HS-27A (cell line): ENCODE measurements at regions not wholly inside any gene's neighbourhood (a gene's known extent, or its start where the extent isn't known, plus 50 kb on each side); places are given as distances from the start of the nearest gene placed in this dataset.
"Not testable (repeated sequence)": the region's sequence is repeated elsewhere in the genome, so short reads cannot be mapped to it uniquely, and the experiment has no call there.

Experiments
- DNase-seq: peaks from one replicate; pipeline ENCODE4 v3.0.0-alpha.2; 2012; ENCODE audit warnings: low read depth, missing footprints

DNA sequence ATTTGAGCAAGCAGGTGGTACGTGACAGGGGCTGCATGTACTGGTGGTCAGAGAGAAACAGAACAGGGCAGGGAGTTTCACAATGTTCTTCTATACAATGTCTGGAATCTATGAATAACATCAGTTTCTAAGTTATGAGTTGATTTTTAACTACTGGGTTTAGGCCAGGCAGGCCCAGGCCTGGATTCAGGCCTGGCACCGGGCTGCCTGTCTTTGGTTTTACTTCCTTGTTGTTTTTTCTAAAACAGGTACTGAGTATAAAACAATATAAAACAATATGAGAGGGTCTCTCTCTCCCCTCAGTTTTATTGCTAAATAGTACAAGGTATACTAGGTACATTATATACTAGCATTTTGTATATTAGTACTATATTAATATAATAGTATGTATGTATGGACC is 742.7 kb upstream of the FAT3 start:
- not testable (repeated sequence) for DNase-seq

DNA sequence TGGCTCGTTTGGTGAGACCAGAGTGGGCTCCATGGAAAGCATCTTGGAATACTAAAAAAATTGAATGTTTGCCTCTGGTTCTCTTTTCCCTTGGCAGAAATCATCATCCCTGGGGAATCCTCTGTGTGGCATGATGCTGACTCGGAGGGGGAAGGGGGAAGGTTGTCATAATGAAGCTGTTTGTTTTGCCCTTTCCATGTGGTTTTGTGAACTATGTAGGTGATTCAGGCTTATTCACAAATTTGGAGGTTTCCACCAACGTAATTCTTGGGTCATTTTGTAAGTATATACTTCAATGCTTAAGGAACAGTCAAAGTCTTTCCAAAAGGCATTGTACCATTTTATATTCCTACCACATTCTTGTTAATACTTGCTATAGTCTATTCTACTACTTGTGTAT is 754.0 kb upstream of the FAT3 start:
- no peak for DNase-seq

DNA sequence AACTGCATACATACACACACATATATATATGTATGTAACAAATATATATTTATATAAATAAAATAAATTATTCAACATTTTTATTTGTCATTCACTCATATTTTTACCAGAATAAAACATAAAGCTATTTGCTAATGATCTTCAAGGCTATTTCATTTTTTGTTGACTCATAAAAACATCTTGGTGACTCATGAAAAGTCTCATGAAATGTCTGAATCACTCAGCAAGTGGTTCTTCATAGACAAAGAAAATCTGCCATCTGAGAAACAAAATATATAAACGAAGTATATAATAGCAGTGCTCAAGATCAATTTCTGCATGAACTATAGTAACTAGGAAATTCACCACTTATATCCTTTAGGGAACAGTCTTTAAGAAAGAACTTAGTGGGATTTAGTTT is 764.8 kb upstream of the FAT3 start:
- DNase-seq = no peak

DNA sequence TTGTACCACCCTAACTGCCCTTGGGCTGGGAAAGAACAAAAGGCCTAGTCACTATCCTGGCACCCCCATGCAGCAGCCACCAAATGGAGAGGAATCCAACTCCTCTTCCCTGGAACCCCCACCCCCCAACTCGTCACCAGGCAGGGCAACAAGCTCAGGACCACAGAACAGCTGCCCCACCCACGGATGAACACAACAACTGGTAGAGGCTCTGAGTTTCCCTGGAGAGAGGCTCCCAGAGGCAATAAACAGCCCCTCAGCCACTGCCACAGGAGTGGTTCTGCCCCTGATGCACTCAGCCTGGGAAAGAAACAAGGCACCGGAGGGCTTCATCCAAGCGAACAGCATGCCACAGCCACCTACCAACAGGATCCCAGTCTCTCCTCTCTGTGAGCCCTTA is 778.4 kb upstream of the FAT3 start:
- no peak for DNase-seq

DNA sequence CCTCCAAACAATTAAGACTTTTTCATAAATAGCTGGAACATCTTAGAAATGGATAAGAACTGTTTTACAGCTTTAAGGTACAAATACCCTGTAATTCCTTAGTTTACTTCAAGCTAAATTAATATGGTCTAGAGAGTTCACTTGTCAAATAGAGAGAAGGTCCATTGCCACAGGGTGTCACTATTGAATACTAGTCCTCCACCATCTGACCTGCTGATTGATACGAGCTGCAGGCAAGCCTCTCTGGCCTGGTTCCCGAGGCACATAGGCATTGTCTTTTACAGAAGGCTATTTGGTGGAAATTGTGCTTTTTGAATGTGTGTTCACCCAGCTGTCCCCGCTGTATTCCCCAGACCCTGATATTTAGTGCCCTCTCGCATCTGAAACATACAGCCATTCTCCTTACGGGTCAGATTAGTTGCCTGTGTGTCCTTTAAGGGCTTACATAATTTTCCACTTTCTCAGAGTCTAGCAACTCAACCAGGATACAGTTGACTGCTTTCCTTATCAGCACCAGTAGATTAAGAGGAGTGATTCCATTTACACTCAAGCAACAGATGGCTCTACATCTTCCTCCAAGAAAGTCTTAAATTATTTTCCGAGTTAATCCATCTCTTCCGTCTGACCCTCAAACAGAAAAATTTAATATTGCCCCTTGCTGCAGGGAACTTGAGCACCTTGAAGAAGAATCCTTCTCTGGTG is 788.8 kb upstream of the FAT3 start:
- no peak for DNase-seq

DNA sequence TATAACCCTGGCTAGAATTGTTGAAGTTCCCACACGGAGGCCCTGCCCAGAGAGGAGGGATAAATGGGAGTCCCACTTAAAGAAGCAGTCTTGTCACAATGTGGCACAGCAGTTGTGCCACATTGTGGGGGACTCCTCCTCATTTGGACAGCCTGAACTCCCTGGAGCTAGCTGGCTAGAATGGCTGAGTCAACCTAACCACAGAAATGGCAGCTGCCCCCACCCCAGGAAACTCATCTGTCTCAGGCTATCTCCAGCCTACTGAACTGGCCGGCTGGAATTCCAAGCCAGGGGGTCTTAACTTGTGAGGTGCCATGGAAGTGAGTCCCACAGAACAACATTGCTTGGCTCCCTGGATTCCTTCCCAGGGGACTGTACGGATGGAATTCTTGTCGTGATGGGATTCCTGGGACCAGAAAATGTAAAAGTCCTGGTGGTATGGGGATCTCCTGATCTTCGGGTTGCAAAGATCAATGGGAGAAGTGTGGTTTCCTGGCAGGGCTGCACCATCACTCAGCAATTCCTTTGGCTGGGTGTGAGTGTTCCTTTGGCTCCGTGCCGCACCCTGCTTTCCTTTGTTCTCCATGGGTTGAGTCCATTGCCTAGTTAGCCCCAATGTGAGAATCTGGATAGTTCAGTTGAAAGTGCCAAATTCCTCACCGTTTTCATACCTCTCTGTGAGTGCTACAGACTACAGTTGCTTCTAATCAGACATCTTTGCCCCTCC is 791.2 kb upstream of the FAT3 start:
- peak; percentile 43 for DNase-seq

DNA sequence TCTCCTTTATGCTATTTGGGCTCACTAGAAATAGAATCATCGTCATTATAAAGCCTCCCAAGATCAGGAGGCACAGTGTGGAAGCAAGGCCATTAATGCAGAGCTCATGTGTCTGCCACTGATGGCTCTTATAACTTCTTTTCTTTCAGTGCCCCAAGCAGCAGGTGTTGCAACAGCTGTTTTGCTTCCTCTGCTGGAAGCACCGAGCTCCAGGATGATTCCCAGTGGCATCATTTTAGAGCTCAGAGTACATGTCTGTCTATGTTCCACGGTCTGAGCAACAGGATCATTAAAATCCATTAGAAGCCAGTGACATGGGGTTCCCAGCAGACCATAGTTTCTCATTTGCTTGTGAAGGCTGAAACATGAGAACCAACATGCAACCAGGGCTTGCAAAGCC is 803.0 kb upstream of the FAT3 start:
- no peak for DNase-seq

DNA sequence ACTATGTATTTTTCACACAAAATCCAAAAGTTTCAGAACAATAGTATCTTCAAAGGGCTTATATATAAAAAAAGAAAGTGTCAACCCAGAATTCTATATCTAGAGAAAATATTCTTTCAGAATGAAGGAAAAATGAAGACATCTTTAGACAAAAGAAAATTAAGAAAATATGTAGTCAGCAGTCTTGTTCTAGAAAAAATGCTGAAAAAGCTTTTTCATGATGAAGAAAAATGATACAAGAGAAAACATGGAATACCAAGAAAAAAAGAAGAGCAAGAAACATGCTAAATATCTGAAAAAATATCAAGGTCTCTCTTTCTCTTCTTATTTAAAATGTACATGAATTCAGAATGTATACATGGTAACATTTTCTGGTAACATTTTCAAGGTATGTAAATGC is 816.8 kb upstream of the FAT3 start:
- DNase-seq = no peak

DNA sequence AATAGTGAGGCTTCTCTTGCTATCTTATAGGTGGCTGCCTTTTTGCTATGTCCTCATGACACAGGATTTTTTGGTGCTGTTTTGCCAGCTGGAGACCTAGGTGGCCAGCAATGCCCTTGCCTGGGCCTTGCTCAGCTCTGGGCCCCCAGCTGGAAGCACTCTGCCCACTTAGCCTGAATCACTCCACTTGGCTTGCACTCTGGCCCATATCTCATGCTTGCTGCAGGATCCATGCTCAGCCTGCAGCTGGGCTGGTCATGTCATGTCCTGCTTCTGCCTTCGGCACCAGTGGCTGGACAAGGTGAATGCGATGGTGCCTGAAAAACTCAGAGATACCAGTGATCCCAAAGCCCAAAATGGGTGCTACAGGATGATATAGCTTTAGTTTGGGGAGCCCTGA is 818.6 kb upstream of the FAT3 start:
- no peak for DNase-seq

DNA sequence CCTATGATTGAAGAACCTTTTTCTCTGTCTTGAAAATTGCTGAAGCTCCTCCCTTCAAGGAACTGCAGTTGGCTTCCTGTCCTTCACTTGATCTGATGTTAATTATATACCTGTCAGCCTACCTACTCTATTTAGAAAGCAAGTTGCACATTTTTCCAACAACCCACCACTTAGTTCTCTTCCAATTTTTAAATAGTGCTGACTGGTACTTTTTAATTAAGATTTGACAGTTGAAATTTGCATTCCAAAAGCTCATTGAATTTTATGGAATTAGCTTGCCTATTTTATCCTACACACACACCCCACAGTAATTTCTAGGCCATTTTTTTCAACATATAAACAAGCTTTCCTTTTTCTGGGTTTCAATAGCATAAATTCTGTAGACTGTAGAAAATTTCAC is 820.3 kb upstream of the FAT3 start:
- DNase-seq = no peak

DNA sequence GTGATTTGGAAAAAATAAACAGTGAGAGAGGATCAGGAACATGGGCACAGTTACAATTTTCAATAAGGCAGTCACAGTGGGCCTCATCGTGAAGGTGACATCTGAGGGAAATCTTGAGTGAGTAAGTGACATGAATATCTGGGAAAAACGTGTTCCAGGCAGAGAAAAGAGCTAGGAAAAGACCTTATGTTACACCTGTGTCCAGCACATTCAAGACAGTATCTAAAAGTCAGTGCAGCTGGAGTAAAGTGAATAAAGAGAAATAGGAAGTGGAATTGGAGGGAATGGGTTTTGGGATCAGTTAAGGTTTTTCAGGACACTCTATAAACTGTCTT is 827.5 kb upstream of the FAT3 start:
- no peak for DNase-seq

DNA sequence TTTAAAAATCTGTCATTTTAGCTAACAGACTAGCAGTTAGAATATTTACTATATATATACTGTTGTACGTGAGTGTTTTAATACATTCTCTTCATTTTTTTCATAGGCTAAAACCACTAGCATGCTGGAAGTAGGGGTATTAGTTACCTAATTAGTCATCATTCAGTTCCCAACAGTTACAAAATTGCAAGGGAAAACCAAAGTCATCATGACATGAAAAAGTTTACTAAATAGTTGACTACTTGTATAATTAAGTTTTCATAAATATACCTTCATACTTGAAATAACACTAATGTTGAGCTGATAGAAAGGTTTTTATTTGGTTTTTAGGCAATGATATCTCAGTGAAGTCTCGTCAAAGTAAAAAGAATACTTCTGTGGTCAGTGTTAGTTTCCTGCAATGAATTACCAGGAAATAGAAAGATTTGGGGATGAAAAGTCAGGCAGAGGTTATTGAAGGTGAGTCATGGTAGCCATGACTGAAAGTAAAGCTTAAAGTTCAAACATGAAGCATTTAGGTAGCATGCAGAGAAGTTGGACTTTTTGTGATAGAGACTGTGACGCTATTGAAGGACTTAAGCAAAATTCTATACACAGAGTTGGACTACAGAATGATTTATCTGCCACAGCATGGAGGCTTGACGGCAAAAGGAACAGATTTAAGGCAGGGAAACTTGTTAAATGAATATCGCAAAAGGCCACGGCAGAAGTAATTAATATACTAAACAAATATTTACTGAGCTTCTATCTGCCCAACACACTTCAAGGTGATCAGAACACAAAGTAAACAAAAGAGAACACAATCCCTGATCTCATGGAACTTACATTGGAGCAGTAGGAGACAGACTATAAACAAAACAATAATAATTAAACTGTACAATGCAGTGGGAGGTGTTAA is 828.1 kb upstream of the FAT3 start:
- peak; percentile 51 for DNase-seq

DNA sequence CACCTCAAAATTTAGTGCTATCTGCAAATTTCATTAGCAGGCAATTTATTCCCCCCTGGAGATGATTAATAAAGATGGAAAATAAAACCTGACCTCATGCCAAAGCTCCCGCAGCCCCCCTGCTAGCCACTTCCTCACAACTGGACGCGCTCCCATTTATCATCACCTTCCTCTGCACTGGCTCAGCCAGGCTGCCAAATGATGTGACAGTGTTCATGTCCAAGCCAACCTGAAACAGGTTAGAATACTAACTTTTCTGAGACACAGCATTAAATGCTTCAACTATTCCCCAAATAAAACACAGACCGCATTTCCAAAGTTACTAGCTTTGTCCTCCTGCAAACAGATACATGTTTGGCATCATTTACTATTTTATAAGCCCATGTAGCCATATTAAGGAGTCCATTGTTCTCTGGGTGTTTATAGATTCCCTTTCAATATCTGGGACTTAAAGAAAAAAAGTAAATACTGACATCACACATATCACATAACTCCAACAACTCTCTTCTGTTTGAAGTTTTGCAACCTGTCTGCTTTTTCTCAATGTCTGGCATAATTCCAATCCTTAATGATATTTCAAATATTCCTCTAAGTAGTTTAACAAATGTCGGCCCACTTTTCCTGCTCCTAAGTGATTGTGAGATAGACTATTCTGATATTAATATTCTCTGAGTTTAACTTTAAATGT is 829.7 kb upstream of the FAT3 start:
- no peak for DNase-seq

DNA sequence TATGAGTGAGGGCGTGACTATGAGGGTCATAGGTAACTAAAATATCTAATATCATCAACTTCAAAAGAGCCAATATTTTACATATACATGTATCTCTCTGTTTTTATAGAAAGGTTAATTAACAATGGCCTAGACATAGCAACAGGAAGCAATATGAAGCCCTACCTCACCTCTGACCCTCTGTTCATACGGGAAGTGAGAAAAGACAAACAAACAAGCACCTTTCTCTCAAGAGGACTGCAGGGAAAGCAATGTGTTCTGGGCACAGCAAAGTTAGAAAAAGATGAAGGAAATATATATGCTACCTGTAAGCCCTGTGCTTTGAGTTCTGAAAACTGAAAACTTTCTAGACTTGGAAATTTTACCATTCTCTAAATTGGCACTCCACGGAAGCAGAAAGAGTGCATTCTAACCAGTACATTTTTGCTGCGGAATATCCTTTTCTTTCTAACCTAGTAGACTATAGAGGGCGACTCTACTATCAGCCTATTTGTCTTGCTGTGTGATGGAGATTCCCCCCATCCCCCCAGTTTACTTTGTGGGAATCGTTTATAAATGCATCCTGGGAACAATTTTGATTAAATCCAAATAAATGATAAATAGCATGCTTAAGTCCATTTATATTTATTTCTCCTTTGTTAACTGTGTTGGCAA is 830.4 kb upstream of the FAT3 start:
- no peak for DNase-seq

DNA sequence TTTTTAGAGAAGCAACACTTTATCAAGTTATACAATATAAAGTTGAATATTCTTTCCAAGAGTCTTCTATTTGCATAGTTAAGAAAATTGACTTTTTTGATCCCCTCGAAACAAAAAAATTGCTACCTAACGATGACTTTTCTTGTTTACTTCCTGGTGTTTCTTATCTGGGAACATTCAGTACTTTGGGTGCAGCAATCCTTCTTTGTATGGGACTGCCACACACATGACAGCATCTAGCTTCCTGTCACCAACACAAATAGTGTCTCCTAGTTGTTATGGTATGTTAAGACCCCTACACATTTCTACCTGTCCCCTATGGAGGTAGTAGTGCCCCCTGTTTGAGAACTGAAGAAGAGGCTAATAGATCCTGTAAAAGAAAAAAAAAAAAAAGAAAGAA is 841.7 kb upstream of the FAT3 start:
- no peak for DNase-seq

DNA sequence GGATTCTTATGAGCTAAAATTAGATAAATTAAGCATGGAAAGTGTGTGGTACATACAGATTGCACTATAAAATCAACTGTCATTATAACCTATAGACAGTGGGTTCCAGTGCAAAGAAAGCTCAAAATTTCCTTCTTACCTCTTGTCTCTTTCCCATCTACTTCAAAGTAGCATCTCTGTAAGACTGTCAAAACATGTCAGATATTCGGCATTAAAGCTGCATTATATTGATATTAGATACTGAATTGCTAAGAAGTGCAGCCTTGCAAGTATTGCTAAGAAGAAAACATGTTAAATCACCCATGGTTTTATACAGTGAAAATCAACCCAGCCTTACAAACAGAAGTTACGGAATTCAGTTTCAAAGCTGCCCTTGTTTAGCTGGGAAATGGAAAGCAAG is 849.8 kb upstream of the FAT3 start:
- no peak for DNase-seq

DNA sequence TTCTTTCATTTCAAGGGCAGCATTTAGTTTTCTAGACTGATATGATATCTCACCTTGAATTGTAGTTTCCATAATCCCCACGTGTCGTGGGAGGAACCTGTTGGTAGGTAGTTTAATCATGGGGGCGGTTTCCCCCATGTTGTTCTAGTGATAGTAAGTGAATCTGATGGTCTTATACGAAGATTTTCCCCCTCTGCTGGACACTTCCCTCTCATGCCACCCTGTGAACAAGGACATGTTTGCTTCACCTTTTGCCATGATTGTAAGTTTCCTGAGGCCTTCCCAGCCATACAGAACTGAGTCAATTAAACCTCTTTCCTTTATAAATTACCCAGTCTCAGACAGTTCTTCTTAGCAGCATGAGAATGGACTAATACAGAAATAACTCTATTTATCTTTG is 851.1 kb upstream of the FAT3 start:
- no peak for DNase-seq

DNA sequence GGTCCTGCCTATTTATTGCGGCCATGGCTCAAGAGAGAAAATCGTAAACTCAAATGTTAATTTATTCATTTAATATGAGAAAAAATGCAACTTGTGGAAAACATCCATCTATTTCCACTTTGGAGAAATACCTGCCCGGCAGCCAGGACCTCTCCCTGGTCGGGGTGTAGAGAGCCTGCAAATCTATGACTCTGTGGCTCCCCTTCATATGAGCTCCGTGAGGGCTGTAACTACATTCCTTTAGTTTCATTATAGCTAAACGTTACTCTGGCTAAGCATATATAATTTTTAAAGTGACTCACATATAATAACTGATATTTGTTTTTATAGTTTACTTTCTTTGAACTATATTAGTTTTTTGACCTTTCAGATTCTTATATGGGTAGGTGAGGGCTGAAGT is 857.8 kb upstream of the FAT3 start:
- DNase-seq = no peak

DNA sequence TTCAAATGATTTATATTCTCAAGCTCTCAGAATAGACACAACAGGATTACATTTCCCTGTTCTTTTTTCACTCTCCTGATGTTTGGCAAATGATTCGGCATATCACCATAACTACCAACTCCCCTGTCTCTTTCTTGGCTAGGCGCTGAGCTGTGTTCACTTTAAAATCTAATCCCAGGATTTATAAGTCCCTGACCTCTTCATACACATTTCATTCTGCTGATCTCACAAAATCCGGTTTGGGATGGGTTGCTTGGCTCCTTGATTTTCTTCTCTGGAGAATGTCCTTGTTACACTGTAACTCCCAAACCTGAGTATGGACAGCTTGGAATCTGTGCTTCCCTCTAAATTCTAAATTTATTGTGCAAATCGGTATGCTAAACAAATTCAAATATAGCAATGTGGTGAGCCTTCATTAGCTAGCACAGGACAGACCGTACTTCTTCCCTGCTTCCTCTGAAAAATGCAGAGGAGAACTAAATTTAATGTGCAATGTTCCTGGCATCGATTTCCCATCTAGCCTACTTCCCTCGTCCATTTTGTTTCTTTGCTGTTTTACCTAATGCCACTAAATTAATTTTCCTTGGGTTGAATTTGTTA is 858.5 kb upstream of the FAT3 start:
- no peak for DNase-seq

DNA sequence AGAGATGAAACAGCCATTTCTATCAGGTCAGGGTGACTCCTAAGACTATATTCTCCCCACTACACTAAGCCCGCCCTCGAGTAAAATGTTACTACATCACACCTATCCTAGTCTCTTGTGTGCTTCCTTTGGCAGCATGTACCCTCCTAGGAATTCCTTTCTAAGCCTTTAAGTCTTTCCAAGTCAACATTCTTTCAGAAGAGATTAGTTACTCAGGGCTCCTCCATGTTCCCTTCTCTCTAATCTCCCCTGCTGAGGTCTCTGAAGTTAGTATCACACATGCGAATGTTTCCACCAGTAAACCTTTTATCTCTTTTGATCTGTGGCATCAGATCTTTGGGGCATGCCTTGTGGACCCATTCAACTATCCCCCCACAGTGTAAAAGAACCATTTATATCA is 873.7 kb upstream of the FAT3 start:
- no peak for DNase-seq

DNA sequence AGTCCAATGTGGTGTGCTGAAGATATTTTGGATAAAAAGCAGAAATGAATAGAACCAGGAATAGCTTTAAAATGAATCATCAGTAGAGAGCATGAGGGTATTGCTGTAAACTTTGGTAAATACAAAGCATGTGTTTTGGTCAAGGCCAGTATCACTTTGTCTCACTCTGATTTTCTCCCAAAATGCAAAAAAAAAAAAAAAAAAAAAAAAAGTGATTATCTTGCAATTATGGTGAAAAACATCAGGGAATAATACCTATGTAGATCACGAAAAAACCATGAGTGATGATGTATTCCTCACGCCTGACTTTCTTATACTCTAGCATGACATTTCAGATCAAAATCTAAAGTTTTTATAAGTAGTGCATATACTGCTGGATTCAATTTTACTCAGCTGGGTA is 897.9 kb upstream of the FAT3 start:
- no peak for DNase-seq

DNA sequence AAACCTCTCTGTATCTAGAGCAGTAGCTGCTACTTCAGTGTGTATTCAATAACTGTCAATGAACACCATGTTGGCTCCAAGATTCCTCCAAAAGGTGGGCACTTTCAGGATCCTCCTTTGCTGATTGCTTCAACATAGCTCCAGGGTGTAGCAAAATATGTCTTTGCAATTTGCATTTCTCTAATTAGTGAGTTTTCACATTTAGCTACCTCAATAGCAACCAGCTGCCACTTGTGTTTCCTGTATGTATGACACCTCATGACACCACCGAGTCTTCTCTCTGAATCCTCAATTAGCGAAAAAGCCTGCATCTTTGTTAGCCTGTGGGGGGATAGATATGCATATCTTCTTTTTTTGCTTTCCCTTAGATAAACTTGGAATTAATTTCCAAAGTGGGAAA is 898.3 kb upstream of the FAT3 start:
- no peak for DNase-seq
